OCI-M1 (cell line): ENCODE measurements at regions not wholly inside any gene's neighbourhood (a gene's known extent, or its start where the extent isn't known, plus 50 kb on each side); places are given as distances from the start of the nearest gene placed in this dataset.
"Not testable (repeated sequence)": the region's sequence is repeated elsewhere in the genome, so short reads cannot be mapped to it uniquely, and the experiment has no call there.

Experiments
- DNase-seq: peaks from one replicate; lab custom pipeline; 2025; lab: John Stamatoyannopoulos, UW

DNA sequence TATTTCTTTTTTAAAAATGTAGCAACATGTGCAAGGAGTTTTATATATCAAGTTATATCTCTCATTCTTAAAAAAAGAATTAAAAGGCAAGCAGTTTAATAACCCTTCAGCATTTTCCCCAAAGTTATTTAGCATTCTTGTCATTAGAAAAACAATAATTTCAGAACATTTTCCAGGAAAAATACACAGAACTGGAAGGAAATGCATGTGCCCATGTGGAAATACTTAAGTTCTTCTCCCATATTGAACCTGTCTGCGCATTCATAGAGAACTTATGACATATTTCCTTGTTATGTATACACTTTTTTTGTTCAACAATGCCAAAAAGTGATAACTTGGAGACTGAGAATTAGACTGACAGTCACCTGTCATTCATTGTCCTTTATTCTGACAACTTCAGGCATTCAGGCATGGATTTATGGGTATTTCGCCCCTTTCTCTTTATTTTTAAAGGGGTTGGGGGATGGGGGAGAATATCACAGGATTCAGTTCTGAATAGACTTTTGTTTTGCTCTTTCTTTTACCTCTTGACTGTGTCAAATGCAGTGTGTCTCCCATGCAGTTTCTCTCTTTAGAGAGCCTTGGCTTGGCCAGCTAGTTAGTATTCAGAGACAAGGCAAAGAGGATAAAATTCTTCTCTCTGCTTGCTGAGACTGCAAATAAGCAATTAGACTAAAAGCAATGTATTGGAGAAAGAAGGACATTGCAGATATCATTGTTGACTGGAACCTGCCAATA lies 701.0 kb downstream of the NR2F1-AS1 start:
- no peak for DNase-seq

DNA sequence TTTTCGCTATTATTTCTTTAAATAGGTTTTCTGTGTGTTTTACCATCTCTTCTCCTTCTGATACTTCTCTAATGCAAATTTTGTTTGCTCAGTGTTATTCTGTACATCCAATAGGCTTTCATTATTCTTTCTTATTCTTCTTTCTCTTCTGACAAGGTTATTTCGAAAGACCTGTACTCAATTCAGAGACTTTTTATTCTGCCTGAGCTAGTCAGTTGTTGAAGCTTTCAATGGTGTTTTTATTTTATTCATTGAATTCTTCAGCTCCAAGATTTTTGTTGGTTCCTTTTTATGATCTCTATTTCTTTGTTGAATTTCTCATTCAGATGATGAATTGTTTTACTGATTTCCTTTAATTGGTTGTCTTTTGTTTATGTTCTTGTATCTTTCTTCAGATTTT lies 706.2 kb downstream of the NR2F1-AS1 start:
- DNase-seq, result peak; percentile 27

DNA sequence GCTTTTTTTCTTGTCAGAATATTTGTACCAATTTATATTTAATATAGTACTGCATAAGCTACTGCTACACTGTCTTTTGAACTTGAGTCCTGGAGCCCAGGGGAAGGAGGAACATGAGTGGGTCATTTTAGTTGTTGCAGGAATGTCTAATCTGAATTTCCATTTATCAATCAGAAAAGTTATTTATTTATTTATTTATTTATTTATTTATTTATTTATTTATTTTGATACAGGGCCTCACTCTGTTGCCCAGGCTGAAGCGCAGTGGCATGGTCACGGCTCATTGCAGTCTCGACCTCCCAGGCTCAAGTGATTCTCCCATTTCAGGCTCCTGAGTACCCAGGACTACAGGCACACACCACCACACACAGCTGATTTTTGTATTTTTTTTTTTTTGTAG lies 712.6 kb downstream of the NR2F1-AS1 start:
- no peak for DNase-seq

DNA sequence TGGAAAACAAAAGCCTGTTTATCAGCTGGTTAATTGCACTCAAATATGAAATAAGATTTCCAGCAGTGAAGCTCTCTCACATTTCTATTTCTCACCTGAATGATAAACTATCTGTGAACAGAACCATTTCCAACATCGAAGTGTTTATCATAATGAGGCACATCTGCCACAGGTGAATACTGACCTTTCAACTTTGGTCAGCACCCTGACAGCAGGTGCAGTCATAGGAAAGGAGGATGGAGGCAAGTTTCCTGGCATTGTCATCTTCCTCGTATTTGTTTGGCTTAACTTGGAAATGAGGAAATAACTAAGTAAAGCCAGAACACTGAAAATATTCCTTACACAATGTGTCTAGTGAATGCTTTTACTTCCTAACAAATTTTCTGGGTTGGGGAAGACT lies 716.4 kb downstream of the NR2F1-AS1 start:
- no peak for DNase-seq

DNA sequence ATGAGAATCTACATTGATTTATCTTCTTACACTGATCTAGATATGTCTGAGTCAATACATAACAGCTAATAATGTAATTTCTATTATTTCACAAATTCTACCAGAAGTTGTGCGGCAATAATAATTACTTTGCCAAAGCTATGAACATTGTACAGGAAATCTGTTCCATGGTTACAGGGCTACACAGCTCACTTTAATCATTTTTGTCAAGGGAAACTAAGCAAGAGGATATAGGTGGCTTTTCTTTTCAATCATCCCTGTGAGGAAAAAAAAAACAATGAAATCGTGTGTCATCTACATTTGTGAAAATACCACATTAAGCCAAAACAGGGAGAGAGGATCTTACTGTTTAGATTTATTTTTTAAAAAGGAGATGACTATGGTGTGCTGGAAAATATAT lies 717.4 kb downstream of the NR2F1-AS1 start:
- no peak for DNase-seq

DNA sequence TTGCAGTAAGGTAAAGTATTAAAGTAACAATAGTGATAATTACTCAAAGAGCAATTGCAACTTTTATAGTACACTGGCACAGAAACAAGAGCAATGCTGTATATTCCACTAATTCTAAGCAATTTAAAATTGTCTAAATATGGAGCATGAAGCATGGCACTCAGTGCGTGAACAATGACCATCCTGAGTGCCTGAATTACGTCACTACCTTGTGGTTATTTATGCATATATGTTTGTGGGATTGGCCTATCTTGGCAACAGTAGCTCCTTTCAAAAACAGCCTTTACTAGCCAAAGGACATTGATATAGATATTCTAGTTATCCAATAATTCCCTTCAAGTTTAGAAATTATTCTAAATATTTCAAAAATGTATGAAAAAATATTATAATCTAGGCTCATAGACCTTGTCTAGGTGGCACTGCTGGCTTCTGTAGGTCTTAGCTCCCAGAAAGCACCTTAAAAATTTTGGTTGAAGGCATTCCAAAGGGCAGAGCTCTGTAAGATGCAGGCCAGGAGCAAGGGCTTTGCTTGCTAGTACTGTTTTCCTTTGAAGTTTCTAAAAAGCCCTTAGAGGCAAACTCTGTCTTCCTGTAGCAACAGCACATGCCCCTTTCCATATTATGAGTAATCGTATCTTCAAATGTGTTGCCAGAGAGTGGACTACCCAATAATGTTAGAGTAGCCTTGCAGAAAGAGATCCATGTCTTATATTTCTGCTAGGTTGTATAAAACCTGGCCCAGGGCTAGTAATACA lies 719.3 kb downstream of the NR2F1-AS1 start:
- DNase-seq, result no peak

DNA sequence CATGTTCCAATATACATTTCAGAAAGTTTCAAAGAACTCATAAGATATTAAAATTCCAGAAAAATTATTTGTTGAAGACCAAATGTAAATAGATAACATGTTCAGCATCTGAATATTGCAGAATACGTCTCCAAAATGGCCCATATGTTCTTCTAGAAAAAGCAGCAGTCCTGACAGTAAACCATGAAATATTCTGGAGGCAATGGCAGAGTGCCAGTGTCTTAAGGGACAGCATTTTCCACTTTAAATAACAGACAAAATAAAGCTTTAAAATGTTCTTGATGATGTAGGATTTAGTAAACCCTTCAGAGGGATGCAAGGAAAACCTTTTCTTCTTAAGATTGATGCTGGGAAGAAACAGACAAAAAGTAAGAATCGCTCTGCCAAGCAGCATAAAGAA lies 721.0 kb downstream of the NR2F1-AS1 start:
- DNase-seq, result no peak

DNA sequence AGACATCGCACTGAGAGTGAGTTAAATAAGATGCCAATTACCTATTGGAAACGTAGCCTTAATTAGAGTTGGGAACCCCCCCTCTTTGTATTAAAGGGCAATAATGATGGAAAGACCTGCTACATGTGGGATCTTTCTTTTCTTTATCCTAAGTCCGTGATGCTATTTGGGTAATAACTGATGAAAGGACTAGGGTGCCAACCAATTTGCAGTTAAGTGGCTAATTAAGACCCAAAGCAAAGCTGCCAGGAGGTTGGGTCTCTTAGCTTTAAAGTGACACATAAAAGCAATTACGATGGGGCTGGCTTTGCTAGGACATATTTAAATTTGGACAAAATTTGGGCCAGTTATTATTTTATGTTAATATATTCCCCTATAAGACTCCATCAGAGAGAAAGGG lies 728.8 kb downstream of the NR2F1-AS1 start:
- no peak for DNase-seq

DNA sequence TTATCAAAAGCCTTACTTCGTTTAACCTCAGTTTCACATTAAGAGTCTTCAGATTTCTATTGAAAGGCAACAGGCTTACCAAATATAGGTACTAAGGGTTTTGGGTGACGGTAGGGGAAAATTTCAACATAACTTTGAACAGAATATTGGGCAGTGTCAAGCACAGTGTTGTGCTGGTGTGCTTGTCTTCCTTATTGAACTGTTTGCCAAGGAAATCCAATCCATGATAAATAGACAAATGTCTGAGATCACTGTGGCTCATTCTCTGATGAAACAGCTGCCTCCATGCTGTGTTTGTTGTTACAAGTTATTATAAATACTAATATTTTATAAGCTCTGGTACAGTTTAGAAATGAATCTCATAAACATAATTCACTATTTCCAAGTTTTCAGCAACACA lies 730.1 kb downstream of the NR2F1-AS1 start:
- DNase-seq, result no peak

DNA sequence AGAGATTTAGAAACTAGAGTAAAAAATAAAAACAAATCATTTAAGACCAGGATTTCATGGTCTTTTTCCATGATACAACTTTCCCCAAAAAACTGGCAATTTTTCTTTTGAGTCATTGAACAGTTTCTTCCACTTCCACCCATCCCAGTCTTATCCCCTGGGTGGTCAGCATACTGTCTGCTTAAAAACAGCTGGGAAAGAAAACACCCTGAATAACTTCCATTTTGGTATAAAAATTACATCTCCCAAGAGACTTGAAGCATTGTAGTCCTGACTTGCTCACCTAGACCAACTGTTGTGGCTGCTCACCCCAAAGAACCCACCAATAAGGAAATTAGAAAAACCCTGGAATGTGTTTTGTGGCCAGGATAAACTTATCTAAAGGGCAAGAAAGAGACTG lies 731.3 kb downstream of the NR2F1-AS1 start:
- no peak for DNase-seq

DNA sequence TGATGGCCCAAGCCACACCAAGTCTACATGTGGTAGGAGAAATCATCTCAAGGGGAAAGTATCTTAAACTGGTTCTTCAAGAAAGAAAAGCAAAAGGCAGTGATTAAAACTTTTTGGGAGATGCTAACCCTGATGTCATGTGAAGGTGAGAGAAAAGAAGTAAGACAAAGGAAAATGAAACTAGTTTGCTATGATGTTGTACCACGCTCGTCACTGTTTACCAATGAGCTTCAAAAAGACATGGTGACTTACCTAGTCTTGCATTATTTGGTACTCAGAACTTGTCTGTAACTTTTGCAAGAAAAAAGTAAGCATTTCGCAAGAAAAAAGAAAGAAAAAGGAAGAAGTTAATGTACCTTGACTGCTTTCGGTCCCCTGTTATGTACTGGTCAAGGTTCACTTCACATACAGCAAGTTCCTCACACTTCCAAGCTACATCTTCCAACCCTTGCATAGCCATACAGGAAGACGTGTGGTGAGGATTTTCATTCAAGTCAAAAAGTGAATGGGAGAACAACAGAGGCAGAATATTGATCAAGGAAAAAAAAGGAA lies 739.3 kb downstream of the NR2F1-AS1 start:
- DNase-seq, result no peak

DNA sequence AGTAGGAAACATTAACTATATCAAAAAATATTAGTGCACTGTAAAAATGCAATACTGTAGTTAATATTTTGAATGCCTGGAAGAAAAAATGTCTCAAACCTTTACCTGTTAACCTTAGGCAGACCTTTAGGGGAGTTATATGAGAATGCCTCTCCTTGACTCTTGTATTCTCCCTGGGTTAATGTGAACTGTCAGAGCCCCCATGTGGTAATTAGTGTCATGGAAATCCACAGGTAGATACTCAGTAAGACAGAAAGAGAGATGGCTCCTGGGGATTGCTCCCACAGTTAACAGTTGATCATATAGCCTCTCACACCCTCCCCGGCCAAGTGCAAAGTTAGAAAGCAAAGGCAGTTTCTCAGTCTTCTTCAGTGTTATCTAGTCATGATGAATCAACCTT lies 742.8 kb downstream of the NR2F1-AS1 start:
- peak; percentile 29 for DNase-seq

DNA sequence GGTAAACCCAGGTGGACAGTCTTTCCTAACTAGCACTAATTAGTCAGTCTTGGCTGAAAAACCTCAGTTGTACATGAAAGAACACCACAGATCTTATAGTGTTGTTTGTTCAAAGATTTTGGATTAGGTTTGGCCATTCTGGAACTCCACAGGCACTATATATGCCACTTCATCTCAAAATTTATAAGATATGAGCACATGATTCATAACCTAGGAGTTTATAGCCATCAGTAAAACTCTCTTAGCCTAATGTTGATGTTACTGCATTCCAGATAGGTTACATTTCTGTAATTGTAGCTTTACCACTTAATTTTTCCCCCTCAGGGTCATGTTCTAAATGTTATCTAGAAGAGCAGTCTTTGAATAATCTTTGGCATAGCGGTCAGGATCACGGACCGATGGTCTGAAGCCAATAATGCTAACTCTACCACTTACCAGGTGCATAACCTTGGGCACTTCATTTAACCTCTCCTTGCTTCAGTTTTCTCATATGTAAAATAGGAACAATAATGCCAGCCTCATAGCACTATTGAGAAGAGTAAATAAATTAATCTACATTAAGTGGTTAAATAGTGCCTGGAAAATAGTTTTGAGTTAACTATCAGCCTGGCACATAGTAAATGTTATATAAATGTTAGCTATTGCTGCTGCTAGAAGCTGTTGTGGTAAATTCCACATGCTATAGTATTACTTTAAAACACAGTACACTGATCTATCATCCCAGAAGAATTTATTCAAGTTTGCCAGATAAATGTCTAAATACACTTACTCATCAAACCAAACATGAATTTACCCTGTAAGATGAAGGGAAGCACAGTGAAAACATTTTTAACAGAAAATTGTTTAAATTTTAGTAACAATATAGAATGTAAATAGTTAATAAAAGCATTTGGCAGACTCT lies 743.9 kb downstream of the NR2F1-AS1 start:
- no peak for DNase-seq

DNA sequence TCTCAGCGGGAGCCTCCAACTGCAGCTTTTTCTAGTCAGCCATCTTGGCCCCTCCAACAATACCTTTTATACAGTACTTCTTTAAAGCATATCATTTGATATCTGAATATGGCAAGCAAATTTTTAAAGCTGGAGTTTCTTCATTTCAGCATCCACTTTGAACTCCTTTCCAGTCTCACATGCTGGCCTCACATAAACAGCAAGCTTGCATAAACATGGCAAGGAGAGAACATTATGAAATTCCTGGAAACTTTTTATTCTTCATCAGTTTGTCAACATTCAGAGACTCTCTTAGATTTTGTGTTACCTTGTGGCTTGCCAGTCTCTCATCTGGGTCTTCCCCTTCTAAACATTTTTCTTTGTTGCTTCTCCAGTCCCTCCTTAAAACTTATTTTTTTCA lies 745.3 kb downstream of the NR2F1-AS1 start:
- DNase-seq, result no peak

DNA sequence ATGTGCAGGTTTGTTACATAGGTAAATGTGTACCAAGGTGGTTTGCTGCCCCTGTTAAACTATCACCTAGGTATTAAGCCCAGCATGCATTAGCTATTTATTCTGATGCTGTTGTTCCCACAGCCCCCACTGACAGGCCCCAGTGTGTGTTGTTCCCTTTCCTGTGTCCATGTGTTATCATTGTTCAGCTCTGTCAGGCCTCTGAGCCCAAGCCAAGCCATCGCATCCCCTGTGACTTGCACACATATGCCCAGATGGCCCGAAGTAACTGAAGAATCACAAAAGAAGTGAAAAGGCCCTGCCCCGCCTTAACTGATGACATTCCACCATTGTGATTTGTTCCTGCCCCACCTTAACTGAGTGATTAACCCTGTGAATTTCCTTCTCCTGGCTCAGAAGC lies 757.5 kb downstream of the NR2F1-AS1 start:
- DNase-seq, result not testable (repeated sequence)

DNA sequence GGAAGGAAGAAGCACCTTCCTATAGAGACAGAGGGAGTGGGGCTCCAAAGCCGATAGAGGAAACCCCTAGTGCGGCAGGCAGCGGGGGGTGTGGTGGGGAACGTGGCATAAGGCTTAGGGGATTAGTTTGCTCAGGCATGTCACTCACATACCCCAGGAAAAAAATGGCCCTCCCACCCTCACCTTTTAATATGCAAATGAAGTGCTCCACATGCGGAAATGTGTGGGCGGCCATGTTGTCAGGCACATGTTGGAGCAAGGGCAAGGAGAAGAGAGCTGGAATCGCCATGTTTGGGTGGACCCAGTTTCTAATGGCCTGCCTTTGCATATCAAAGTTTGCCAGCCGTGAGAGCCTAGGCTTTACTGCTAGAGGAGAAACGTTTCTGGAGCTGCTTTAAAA lies 758.8 kb downstream of the NR2F1-AS1 start:
- DNase-seq, result no peak

DNA sequence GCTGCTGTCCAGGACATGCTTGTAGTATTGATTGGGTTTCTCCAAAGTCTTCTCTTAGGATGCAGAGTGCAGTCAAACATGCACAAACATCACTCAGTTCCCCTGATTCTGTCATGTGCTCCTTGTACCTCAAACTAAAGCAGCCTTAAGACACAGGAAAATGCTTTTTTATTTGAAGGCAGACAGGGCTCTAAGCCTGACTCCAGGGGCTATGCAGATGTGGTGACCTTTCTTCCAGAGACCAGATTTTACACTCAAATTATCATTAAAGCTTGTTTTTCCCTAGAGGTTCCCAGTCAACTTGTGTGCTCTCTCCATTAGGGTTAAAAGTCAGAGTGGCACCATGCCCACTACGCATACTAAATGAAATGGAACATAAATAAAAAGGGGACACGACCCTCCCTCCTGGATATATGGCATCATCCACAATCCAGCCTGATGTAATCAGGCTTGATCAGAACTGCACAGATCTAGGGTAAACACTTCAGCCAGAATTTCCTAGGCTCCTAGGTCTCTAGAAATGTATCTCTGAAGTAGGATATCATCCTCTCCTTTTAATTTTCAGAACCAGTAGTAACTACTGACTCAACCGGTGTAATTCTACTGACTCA lies 771.1 kb downstream of the NR2F1-AS1 start:
- DNase-seq, result no peak

DNA sequence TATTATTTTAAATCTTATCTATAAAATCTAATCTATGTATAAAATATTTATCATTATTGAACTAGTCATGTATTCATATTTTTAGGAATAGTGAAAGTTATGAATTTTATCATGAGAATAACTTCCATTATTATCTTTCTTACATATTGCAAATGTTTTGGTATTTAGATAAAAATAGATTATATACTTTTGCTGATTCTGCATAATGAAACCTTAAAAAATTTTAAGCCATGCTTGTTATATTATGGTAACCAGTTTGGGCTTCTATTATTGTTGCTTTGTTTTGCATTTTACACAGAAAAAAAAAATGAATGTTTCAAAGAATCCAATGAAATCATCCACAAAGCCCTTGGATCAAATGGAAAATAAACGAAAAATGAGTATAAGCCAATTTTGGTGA lies 772.5 kb downstream of the NR2F1-AS1 start:
- no peak for DNase-seq

DNA sequence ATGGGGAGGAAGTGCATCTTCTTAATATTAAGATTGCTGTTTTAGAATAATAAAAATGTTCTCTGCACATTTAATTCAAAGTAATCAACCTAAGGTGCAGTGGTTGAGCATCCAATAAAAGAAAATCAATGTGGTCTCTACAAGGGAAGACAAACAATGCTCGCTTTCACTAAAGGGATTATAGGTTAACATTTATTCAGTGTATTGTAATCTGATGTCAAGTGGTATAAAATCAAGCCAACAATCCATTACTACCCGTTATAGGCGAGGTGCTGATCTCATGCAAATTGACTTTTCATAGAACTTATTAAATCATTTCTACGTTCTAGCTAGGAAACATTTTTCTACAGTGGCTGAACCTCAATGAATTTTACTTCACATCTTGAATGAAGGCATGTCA lies 773.9 kb downstream of the NR2F1-AS1 start:
- no peak for DNase-seq

DNA sequence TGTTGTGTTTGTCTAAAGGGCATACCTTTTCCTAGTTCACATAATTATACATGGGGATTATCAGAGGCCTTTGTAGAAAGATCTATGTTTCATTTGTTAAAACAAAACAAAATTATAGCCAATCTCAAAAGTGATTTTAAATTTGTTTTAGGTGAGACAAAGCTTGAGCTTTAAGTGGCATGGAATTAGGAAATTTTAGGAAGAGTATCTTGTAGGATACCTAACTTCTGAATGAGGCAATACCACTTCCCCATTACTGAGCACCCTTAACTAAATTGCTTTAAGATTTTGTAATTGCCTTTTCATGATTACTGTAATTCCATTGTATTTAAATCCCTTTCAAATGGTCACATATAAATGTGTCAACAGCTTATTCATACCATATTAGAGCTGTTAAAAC lies 775.6 kb downstream of the NR2F1-AS1 start:
- DNase-seq, result peak; percentile 7

DNA sequence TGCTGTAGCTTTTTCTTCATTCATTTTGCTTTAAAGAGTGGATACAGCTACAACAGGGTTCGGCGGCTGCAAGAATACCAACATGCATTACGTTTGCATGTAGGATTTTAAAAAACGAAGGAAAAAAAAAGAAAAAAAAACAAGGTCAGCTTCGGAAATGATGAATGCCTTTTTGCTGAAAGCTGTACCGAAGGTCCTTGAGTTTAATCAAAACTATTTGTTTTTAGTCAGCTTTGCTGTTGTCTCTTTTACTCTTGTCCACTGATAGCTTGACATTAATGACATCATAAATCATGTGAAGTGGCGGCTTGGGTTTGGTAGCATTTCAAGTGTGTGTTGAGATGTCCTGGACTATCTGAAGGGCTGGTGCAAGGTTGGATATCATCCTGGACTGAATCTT lies 779.1 kb downstream of the NR2F1-AS1 start:
- DNase-seq, result no peak

DNA sequence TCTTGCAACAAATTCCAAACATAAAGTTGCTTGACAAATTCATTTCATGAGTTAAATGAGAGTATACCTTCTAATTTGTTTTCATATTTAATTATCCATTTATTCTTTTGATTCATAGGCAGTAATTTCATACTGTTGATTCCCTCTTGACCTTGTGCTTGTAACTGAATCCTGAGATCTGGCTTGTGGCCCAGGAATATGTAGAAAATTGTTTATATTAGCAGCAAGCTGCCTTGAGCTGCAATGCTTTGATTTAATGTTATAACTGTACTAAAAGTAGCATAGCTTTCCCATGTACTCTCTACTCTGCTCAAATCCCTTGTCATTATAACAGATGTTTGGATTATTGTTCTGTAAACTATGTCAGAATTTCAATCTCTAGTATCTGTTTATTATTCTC lies 780.7 kb downstream of the NR2F1-AS1 start:
- DNase-seq, result no peak
